ENCODE measurements at regions not wholly inside any gene's neighbourhood (a gene's known extent, or its start where the extent isn't known, plus 50 kb on each side); places are given as distances from the start of the nearest gene placed in this dataset.
A peak's percentile ranks its signal among the peaks of the same experiment; 100 is the strongest.

GRCh38 chr18:70598406-70598805, 309.6 kb downstream of the SOCS6 start:
- intact Hi-C loops (cut with micrococcal nuclease; ENCODE audit: unreplicated experiment): no loop called here
- Histone ChIP-seq H3K4me3 (ENCODE audit: low read depth, low read length, poor library complexity, severe bottlenecking) (no peak overlapping the region), H3K9me3 (ENCODE audit: low read depth, low read length, poor library complexity, severe bottlenecking) (peaks cover 8% of the 10 kb centered on the region), H3K27me3 (replicated peaks; ENCODE audit: insufficient read depth, low read depth, low read length, poor library complexity) (no peaks in the 10 kb centered on the region), H3K27ac (ENCODE audit: low read depth, low read length, poor library complexity, severe bottlenecking) (no peak overlapping the region), H3K4me1 (ENCODE audit: insufficient read depth, low read length, poor library complexity, severe bottlenecking) (peaks cover 16% of the 10 kb centered on the region), H3K36me3 (ENCODE audit: insufficient read depth, low read length, poor library complexity, severe bottlenecking) (no peaks in the 10 kb centered on the region)
- TF ChIP-seq, protein P1, sequence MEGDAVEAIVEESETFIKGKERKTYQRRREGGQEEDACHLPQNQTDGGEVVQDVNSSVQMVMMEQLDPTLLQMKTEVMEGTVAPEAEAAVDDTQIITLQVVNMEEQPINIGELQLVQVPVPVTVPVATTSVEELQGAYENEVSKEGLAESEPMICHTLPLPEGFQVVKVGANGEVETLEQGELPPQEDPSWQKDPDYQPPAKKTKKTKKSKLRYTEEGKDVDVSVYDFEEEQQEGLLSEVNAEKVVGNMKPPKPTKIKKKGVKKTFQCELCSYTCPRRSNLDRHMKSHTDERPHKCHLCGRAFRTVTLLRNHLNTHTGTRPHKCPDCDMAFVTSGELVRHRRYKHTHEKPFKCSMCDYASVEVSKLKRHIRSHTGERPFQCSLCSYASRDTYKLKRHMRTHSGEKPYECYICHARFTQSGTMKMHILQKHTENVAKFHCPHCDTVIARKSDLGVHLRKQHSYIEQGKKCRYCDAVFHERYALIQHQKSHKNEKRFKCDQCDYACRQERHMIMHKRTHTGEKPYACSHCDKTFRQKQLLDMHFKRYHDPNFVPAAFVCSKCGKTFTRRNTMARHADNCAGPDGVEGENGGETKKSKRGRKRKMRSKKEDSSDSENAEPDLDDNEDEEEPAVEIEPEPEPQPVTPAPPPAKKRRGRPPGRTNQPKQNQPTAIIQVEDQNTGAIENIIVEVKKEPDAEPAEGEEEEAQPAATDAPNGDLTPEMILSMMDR (conservative IDR thresholded peaks at IDR 0.05; ENCODE audit: low read depth, low read length): no peak
- TF ChIP-seq EZH2 (IDR thresholded peaks at IDR 0.05; ENCODE audit: borderline replicate concordance, low read depth, low read length, poor library complexity, severe bottlenecking): no peak
- BruUV-seq (replicated peaks): no TSS peak
- no peak for DNase-seq (ENCODE audit: low spot score)
- ChIA-PET POLR2A (ENCODE audit: low non-redundant PET) (no interaction called here), CTCF (no interaction called here)

GRCh38 chr18:70582981-70583380, 294.1 kb downstream of the SOCS6 start:
- no TSS peak for BruUV-seq (replicated peaks)
- no peak for DNase-seq (ENCODE audit: low spot score)
- Histone ChIP-seq H3K27me3 (replicated peaks; ENCODE audit: insufficient read depth, low read depth, low read length, poor library complexity) (no peaks in the 10 kb centered on the region), H3K27ac (ENCODE audit: low read depth, low read length, poor library complexity, severe bottlenecking) (no peak overlapping the region), H3K4me3 (ENCODE audit: low read depth, low read length, poor library complexity, severe bottlenecking) (no peak overlapping the region), H3K36me3 (ENCODE audit: insufficient read depth, low read length, poor library complexity, severe bottlenecking) (no peaks in the 10 kb centered on the region), H3K4me1 (ENCODE audit: insufficient read depth, low read length, poor library complexity, severe bottlenecking) (peaks cover 5% of the 10 kb centered on the region), H3K9me3 (ENCODE audit: low read depth, low read length, poor library complexity, severe bottlenecking) (peaks cover 28% of the 10 kb centered on the region)
- intact Hi-C loops (cut with micrococcal nuclease; ENCODE audit: unreplicated experiment): no loop called here
- ChIA-PET CTCF (no interaction called here), POLR2A (ENCODE audit: low non-redundant PET) (no interaction called here)
- TF ChIP-seq, protein P1 (conservative IDR thresholded peaks at IDR 0.05; ENCODE audit: low read depth, low read length): no peak
- TF ChIP-seq EZH2 (IDR thresholded peaks at IDR 0.05; ENCODE audit: borderline replicate concordance, low read depth, low read length, poor library complexity, severe bottlenecking): no peak

DNA sequence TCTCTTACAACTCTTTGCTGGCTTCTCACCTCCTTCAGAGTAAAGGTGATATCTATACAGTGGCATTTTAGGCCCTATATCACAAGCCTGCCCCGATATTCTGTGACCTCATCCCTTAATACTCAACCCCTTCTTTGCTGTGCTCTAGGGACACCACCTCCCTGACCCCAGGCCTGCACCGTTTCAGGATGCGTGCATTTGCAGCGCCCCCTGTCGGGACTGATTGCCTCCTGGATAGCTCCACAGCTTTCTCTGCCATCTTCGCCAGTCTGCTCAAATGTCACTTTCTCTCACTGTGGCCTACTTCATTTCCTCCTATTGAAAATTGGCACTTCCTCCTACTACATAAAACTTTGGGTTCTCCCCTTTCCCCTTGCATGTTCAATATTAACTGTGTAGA, 289.6 kb downstream of the SOCS6 start:
- intact Hi-C loops (cut with micrococcal nuclease; ENCODE audit: unreplicated experiment): loop anchor here (5.0 kb wide), 2 partner anchors 86 to 124 kb away; no protein-coding TSS in a partner anchor
- POLR2A ChIA-PET (ENCODE audit: low non-redundant PET): no interaction called here
- Histone ChIP-seq H3K4me3 (ENCODE audit: low read depth, low read length, poor library complexity, severe bottlenecking) (no peak overlapping the region), H3K4me1 (ENCODE audit: insufficient read depth, low read length, poor library complexity, severe bottlenecking) (peaks cover 30% of the 10 kb centered on the region), H3K27me3 (replicated peaks; ENCODE audit: insufficient read depth, low read depth, low read length, poor library complexity) (no peaks in the 10 kb centered on the region), H3K36me3 (ENCODE audit: insufficient read depth, low read length, poor library complexity, severe bottlenecking) (no peaks in the 10 kb centered on the region), H3K27ac (ENCODE audit: low read depth, low read length, poor library complexity, severe bottlenecking) (no peak overlapping the region), H3K9me3 (ENCODE audit: low read depth, low read length, poor library complexity, severe bottlenecking) (peaks cover 2% of the 10 kb centered on the region)
- CTCF ChIA-PET: no interaction called here
- no peak for TF ChIP-seq EZH2 (IDR thresholded peaks at IDR 0.05; ENCODE audit: borderline replicate concordance, low read depth, low read length, poor library complexity, severe bottlenecking)
- TF ChIP-seq, protein P1 (conservative IDR thresholded peaks at IDR 0.05; ENCODE audit: low read depth, low read length): peak; percentile 51
- DNase-seq (ENCODE audit: low spot score): peak; percentile 32
- BruUV-seq (replicated peaks): no TSS peak

Data from A673 (cell line).